Heart left ventricle (tissue), 13 donors: ENCODE measurements at regions not wholly inside any gene's neighbourhood (a gene's known extent, or its start where the extent isn't known, plus 50 kb on each side); places are given as distances from the start of the nearest gene placed in this dataset.

Experiments used
- CTCF ChIP-seq, 12 donors: fragments of 200-600 bp; sonication (generic) in 4 of 12; IDR thresholded peaks; one replicate each; pipeline versions ENCODE4 v1.5.0 to v1.8.0; 2018 to 2022; ENCODE audit warnings: antibody characterized with exemption in 12 of 12, mild to moderate bottlenecking in 5 of 12
- POLR2A ChIP-seq, 2 donors: fragments of 450-650 bp; IDR thresholded peaks; one replicate each; pipeline ENCODE4 v1.6.1; 2017; ENCODE audit warnings: antibody characterized with exemption in 2 of 2, mild to moderate bottlenecking in 2 of 2, moderate library complexity in 2 of 2
- donor health status: ischemic (EF 13 %, LVEDD 7.1; RV severe dilation, severe dysfunction).
- donor health status: DM: no; HTN: yes; CAD: no.
- donor health status: DM: no; HTN: no; CAD: no.
- donor health status: ischemic (EF 25% LVEDD 6.9; RV normal size, moderate dysfunction).
- donor health status: ischemic (EF 25% LVEDD 5.7; RV mildly dilated, moderate dysfunction).
- donor health status: ischemic (EF 35%, LVEDD 5.7; RV mildly dilated, moderate dysfunction).
- donor health status: nonischemic (EF 11% LVEDD 7.7; RV severe dilation, severe dysfunction).
- donor health status: DM: yes; HTN: yes; CAD: no.
- donor health status: PGD.
- donor health status: ischemic (EF 29% LVEDD 5.4; RV normal size, mild dysfunction).
- donor health status: nonischemic (EF 23%, LVEDD 6.1; RV moderate dilation, normal function).

GRCh38 chr2:105646774-105647076 is 98.0 kb upstream of the NCK2 start:
- TF ChIP-seq CTCF (IDR thresholded peaks at IDR 0.05), result no peak
- TF ChIP-seq POLR2A (IDR thresholded peaks at IDR 0.05), result no peak
